K562 (cell line): ENCODE measurements at regions not wholly inside any gene's neighbourhood (a gene's known extent, or its start where the extent isn't known, plus 50 kb on each side); places are given as distances from the start of the nearest gene placed in this dataset.
A peak's percentile ranks its signal among the peaks of the same experiment; 100 is the strongest.

Experiments
- BACH1 ChIP-seq: fragments of 200-800 bp; sonication (Bioruptor generic); IDR thresholded peaks from 2 replicates; pipeline ENCODE4 v1.6.1; 2016; ENCODE audit warnings: missing genetic modification characterization, missing compliant biosample characterization
- C11orf30 ChIP-seq: fragments of 450-650 bp; IDR thresholded peaks from 2 replicates; pipeline ENCODE4 v1.6.1; 2016; ENCODE audit warnings: low read depth, mild to moderate bottlenecking
- CREB3 ChIP-seq: fragments of 450-650 bp; conservative IDR thresholded peaks from 2 replicates; pipeline ENCODE4 v1.6.1; 2016; ENCODE audit warnings: missing genetic modification characterization, low read depth, mild to moderate bottlenecking, missing compliant biosample characterization, moderate library complexity
- CTBP1 ChIP-seq: fragments of 450-650 bp; IDR thresholded peaks from 2 replicates; pipeline ENCODE4 v1.6.1; 2016; ENCODE audit warnings: borderline replicate concordance
- ETS2 ChIP-seq: IDR thresholded peaks from 2 replicates; pipeline ENCODE4 v1.6.1; 2016; ENCODE audit warnings: borderline replicate concordance, missing genetic modification characterization, mild to moderate bottlenecking, moderate library complexity, missing compliant biosample characterization; ENCODE audit not compliant: poor library complexity, severe bottlenecking
- FOXJ2 ChIP-seq: fragments of 200-800 bp; sonication (Bioruptor generic); IDR thresholded peaks from 2 replicates; pipeline ENCODE4 v1.6.1; 2016; ENCODE audit warnings: missing genetic modification characterization, missing compliant biosample characterization
- MAFG ChIP-seq: fragments of 450-650 bp; conservative IDR thresholded peaks from 2 replicates; pipeline ENCODE4 v1.6.1; 2016; ENCODE audit warnings: missing genetic modification characterization, missing compliant biosample characterization
- PHF8 ChIP-seq: fragments of 200-600 bp; sonication (generic); IDR thresholded peaks from 2 replicates; pipeline ENCODE4 v1.6.1; 2012; ENCODE audit warnings: mixed run types, mild to moderate bottlenecking, inconsistent platforms, low read length, moderate library complexity, borderline replicate concordance
- POLR2B ChIP-seq: fragments of 450-650 bp; IDR thresholded peaks from 2 replicates; pipeline ENCODE4 v1.6.1; 2018; ENCODE audit warnings: low read depth; ENCODE audit not compliant: partially characterized antibody
- PTRF ChIP-seq: fragments of 450-650 bp; IDR thresholded peaks from 2 replicates; pipeline ENCODE4 v1.6.1; 2016; ENCODE audit warnings: mild to moderate bottlenecking, missing genetic modification characterization, missing compliant biosample characterization
- SPI1 ChIP-seq: IDR thresholded peaks from 2 replicates; pipeline ENCODE4 v1.6.1; 2011; ENCODE audit warnings: low read depth, low read length, control low read depth, borderline replicate concordance
- SUPT5H ChIP-seq: fragments of 450-650 bp; IDR thresholded peaks from 2 replicates; pipeline ENCODE4 v1.6.1; 2016
- TOE1 ChIP-seq, 2 experiments: fragments of 450-650 bp in 1 of 2; sonication (generic) in 1 of 2; formaldehyde crosslinking in 1 of 2; IDR thresholded peaks; 2 replicates each; pipeline versions ENCODE4 v1.7.1 to v1.8.0; 2016 to 2022; ENCODE audit warnings: borderline replicate concordance in 2 of 2, mild to moderate bottlenecking in 2 of 2, antibody characterized with exemption in 1 of 2, inconsistent platforms in 1 of 2, low read depth in 1 of 2, missing genetic modification reagents in 1 of 2, moderate library complexity in 1 of 2
- ZBTB49 ChIP-seq: sonication (generic); formaldehyde crosslinking; IDR thresholded peaks from 2 replicates; pipeline ENCODE4 v1.8.0; 2022; ENCODE audit warnings: missing genetic modification reagents, mild to moderate bottlenecking, borderline replicate concordance
- ZNF507 ChIP-seq: conservative IDR thresholded peaks from 2 replicates; pipeline ENCODE4 v1.6.1; 2017; ENCODE audit warnings: missing genetic modification characterization, missing compliant biosample characterization
- TF ChIP-seq, protein P1 (sequence below): fragments of 450-650 bp; IDR thresholded peaks from 2 replicates; pipeline ENCODE4 v1.6.1; 2017; ENCODE audit warnings: antibody characterized with exemption, mild to moderate bottlenecking
- TF ChIP-seq, protein P2 (sequence below): fragments of 200-800 bp; sonication (Bioruptor generic); IDR thresholded peaks from 2 replicates; pipeline ENCODE4 v1.6.1; 2017; ENCODE audit warnings: missing genetic modification characterization, missing compliant biosample characterization

DNA sequence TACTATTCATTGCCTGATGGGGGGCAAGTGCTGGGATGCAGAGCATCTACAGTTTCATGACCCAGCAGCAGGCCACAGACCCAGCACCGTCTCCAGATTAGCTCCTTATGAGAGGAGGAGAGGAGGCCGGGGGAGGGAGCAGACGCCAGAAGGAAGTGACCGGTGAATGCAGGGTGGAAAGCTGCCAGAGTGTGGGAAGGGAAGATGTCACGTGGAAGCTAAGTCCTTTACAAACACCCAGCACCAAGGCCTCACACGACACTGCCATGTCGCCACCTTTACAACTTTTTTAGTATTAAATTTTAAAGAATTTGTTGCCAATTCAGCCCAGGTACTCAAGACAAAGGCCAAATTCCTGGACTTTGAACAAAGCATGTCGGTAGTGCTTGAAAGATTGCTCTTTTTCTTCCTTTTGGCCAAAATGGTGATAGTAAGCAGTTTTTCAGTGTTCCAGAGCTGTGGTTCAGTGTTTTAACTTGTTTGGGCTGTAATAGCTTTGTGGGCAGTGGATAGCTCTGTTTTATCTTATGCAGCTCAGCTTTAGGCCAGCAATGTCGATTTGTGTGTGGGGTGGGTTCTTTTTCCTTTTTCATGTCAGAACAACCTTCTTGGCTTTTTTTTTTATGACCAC, 58.2 kb downstream of the ZBTB38 start (continued):
- no peak; the same call in 1 of the 2 replicates for TF ChIP-seq CREB3 (tag)
- TF ChIP-seq FOXJ2 (tag): 0 out of 2 replicates have a peak, but pooled peaks have one; percentile 35
- TF ChIP-seq, protein P1, sequence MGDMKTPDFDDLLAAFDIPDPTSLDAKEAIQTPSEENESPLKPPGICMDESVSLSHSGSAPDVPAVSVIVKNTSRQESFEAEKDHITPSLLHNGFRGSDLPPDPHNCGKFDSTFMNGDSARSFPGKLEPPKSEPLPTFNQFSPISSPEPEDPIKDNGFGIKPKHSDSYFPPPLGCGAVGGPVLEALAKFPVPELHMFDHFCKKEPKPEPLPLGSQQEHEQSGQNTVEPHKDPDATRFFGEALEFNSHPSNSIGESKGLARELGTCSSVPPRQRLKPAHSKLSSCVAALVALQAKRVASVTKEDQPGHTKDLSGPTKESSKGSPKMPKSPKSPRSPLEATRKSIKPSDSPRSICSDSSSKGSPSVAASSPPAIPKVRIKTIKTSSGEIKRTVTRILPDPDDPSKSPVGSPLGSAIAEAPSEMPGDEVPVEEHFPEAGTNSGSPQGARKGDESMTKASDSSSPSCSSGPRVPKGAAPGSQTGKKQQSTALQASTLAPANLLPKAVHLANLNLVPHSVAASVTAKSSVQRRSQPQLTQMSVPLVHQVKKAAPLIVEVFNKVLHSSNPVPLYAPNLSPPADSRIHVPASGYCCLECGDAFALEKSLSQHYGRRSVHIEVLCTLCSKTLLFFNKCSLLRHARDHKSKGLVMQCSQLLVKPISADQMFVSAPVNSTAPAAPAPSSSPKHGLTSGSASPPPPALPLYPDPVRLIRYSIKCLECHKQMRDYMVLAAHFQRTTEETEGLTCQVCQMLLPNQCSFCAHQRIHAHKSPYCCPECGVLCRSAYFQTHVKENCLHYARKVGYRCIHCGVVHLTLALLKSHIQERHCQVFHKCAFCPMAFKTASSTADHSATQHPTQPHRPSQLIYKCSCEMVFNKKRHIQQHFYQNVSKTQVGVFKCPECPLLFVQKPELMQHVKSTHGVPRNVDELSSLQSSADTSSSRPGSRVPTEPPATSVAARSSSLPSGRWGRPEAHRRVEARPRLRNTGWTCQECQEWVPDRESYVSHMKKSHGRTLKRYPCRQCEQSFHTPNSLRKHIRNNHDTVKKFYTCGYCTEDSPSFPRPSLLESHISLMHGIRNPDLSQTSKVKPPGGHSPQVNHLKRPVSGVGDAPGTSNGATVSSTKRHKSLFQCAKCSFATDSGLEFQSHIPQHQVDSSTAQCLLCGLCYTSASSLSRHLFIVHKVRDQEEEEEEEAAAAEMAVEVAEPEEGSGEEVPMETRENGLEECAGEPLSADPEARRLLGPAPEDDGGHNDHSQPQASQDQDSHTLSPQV: 0 out of 2 replicates have a peak, but pooled peaks have one; percentile 44
- peak; percentile 29; the same call in 1 of the 2 replicates for TF ChIP-seq TOE1 (IDR thresholded peaks at IDR 0.05; ENCODE audit: borderline replicate concordance)
- no peak for TF ChIP-seq TOE1 (CRISPR knock-in tag; IDR thresholded peaks at IDR 0.05; ENCODE audit: borderline replicate concordance, low read depth)
- TF ChIP-seq MAFG: peak; percentile 39; the same call in 1 of the 2 replicates
- TF ChIP-seq ETS2 (tag): no peak
- no peak for TF ChIP-seq POLR2B
- TF ChIP-seq, protein P2, sequence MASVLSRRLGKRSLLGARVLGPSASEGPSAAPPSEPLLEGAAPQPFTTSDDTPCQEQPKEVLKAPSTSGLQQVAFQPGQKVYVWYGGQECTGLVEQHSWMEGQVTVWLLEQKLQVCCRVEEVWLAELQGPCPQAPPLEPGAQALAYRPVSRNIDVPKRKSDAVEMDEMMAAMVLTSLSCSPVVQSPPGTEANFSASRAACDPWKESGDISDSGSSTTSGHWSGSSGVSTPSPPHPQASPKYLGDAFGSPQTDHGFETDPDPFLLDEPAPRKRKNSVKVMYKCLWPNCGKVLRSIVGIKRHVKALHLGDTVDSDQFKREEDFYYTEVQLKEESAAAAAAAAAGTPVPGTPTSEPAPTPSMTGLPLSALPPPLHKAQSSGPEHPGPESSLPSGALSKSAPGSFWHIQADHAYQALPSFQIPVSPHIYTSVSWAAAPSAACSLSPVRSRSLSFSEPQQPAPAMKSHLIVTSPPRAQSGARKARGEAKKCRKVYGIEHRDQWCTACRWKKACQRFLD (CRISPR knock-in tag): 0 out of 2 replicates have a peak, but pooled peaks have one; percentile 57
- no peak for TF ChIP-seq SUPT5H
- TF ChIP-seq ZBTB49 (CRISPR knock-in tag): no peak
- peak; percentile 48; the same call in 1 of the 2 replicates for TF ChIP-seq C11orf30
- TF ChIP-seq PHF8: no peak
- TF ChIP-seq SPI1: peak; percentile 45; the same call in 1 of the 2 replicates
- no peak for TF ChIP-seq PTRF (tag)
- 0 out of 2 replicates have a peak, but pooled peaks have one; percentile 25 for TF ChIP-seq CTBP1
- no peak for TF ChIP-seq ZNF507 (tag)
- 0 out of 2 replicates have a peak, but pooled peaks have one; percentile 37 for TF ChIP-seq BACH1 (tag)
